Osteocyte (in vitro differentiated cells): ENCODE measurements at regions not wholly inside any gene's neighbourhood (a gene's known extent, or its start where the extent isn't known, plus 50 kb on each side); places are given as distances from the start of the nearest gene placed in this dataset.
A peak's percentile ranks its signal among the peaks of the same experiment; 100 is the strongest.

ENCODE experiments used
- DNase-seq: peaks from one replicate; pipeline ENCODE4 v3.0.0; 2021; ENCODE audit warnings: mixed read lengths; ENCODE audit not compliant: unreplicated experiment; ENCODE audit errors: extremely low spot score
- H3K27ac Mint-ChIP-seq: one replicate; pipeline ENCODE4 v1.8.0; 2021; ENCODE audit warnings: mild to moderate bottlenecking, mixed read lengths; ENCODE audit not compliant: unreplicated experiment
- H3K27me3 Mint-ChIP-seq: one replicate; pipeline ENCODE4 v1.8.0; 2021; ENCODE audit warnings: mixed read lengths; ENCODE audit not compliant: unreplicated experiment
- H3K36me3 Mint-ChIP-seq: one replicate; pipeline ENCODE4 v1.8.0; 2021; ENCODE audit warnings: mixed read lengths; ENCODE audit not compliant: unreplicated experiment
- H3K4me1 Mint-ChIP-seq: one replicate; pipeline ENCODE4 v1.8.0; 2021; ENCODE audit warnings: mixed read lengths; ENCODE audit not compliant: unreplicated experiment
- H3K4me3 Mint-ChIP-seq: one replicate; pipeline ENCODE4 v1.8.0; 2021; ENCODE audit warnings: mild to moderate bottlenecking, moderate library complexity, mixed read lengths; ENCODE audit not compliant: unreplicated experiment
- H3K9me3 Mint-ChIP-seq: one replicate; pipeline ENCODE4 v1.8.0; 2021; ENCODE audit warnings: mixed read lengths; ENCODE audit not compliant: unreplicated experiment
- TF ChIP-seq, protein P1 (sequence below): fragments of 200-600 bp; sonication (generic); IDR thresholded peaks from 2 replicates; pipeline ENCODE4 v1.5.0; 2021; ENCODE audit warnings: antibody characterized with exemption, mild to moderate bottlenecking, moderate library complexity

DNA sequence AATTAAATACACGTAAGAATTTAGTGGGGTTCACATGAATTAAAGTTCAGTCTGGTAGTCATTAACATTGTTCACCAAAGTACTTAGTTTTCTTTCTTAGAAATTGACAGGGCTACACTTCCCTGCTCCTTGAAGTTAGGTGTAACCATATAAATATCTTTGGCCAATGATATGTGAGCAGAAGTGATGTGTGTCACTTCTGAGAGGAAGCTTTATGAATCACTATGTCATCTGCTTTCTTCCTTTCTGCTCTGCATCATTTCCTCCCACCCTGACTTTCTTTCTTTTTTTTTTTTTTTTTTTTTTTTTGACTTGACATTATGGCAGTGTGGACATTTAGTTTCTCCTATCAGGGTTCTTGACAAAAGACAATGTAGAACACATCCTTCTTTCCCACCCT, 156.2 kb upstream of the COL8A1 start:
- Mint-ChIP-seq H3K27me3 (no peaks in the 10 kb centered on the region), H3K36me3 (peaks cover 16% of the 10 kb centered on the region), H3K4me1 (peaks cover 52% of the 10 kb centered on the region)

DNA sequence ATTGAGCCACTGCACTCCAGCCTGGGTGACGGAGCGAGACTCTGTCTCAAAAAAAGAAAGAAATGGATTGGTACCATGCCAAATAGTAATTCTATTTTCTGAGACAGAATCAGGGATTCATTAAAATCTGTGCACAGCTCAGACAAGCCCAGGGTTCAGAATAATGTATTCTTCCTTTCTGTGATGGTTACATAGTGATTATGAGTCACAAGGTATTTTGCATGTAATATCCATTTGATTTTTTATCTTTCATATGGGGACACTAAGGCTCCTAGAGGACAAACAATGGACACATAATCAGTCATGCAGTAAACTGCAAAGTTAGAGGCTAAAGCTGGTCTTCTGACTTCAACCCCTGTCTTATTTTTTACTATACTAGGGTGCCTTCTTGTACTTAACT, 156.8 kb upstream of the COL8A1 start:
- Mint-ChIP-seq H3K9me3 (peaks cover 15% of the 10 kb centered on the region), H3K36me3 (peaks cover 18% of the 10 kb centered on the region), H3K27me3 (no peaks in the 10 kb centered on the region), H3K4me3 (no peak overlapping the region), H3K4me1 (peaks cover 51% of the 10 kb centered on the region), H3K27ac (no peak overlapping the region)
- no peak for DNase-seq
- TF ChIP-seq, protein P1, sequence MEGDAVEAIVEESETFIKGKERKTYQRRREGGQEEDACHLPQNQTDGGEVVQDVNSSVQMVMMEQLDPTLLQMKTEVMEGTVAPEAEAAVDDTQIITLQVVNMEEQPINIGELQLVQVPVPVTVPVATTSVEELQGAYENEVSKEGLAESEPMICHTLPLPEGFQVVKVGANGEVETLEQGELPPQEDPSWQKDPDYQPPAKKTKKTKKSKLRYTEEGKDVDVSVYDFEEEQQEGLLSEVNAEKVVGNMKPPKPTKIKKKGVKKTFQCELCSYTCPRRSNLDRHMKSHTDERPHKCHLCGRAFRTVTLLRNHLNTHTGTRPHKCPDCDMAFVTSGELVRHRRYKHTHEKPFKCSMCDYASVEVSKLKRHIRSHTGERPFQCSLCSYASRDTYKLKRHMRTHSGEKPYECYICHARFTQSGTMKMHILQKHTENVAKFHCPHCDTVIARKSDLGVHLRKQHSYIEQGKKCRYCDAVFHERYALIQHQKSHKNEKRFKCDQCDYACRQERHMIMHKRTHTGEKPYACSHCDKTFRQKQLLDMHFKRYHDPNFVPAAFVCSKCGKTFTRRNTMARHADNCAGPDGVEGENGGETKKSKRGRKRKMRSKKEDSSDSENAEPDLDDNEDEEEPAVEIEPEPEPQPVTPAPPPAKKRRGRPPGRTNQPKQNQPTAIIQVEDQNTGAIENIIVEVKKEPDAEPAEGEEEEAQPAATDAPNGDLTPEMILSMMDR: no peak

More for the DNA sequence above, 156.2 kb upstream of the COL8A1 start:
- no peak for DNase-seq
- H3K9me3 Mint-ChIP-seq: peaks cover 15% of the 10 kb centered on the region
- H3K27ac Mint-ChIP-seq: no peak overlapping the region
- TF ChIP-seq, protein P1: no peak
- H3K4me3 Mint-ChIP-seq: no peak overlapping the region

DNA sequence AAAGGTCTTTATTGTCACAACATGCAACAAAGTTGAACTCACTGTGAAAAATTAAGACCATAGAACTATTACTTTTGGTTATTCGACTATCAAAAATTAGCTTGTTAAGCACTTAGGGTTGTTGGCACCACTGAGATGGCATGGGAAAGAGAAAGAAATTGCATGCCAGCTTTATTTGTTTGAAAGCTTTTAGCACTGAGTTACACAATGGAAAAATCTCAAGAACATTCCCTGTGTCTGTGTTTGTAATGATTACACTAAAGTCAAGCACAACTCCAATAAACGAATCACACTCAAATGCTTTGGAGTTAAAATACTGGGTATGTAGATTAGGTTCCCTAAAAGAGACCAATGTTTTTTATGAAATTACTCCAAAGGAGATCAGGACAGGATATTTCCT, 158.6 kb upstream of the COL8A1 start:
- peak overlapping the region; percentile 83 for H3K27ac Mint-ChIP-seq
- peaks cover 49% of the 10 kb centered on the region for H3K4me1 Mint-ChIP-seq
- TF ChIP-seq, protein P1: no peak
- H3K27me3 Mint-ChIP-seq: no peaks in the 10 kb centered on the region
- no peak overlapping the region for H3K4me3 Mint-ChIP-seq
- DNase-seq: no peak
- H3K36me3 Mint-ChIP-seq: peaks cover 18% of the 10 kb centered on the region
- peaks cover 15% of the 10 kb centered on the region for H3K9me3 Mint-ChIP-seq

DNA sequence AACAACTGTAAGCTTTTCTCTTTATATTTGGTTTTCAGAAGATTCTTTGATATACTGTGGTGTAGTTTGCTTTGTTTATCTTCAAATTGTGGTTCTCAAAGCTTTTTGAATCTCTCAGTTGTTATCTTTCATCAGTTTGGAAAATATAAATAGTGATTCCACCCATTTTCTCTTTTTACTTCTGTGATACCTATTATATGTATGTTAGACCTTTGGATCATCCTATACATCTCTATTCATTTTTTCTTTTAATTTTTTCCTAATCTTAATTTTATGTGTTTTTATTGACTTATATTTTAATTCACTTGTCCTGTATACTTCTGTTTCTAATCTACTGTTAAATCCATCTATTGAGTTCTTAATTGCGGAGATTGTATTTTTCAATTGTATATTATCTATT, 160.7 kb upstream of the COL8A1 start:
- peaks cover 55% of the 10 kb centered on the region for H3K4me1 Mint-ChIP-seq
- TF ChIP-seq, protein P1: no peak

DNA sequence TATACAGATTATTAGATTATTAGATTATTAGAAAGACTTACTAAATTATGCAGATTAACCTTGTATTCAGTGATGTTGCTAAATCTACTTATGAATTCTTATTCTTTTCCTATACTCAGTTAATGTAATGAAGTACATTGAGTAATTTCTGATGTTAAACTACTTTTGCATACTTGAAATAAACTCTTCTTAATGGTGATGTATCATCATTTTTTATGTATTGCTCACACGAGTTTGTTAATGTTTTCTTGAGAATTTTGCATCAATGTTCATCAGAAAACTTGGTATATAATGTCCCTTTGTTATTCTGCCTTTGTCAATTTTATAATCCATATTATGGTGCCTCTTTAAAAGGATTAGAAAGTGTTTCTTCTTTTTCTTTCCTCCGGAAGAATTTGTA, 163.2 kb upstream of the COL8A1 start:
- H3K4me1 Mint-ChIP-seq: peaks cover 67% of the 10 kb centered on the region
- no peaks in the 10 kb centered on the region for H3K27me3 Mint-ChIP-seq

More for the DNA sequence above, 160.7 kb upstream of the COL8A1 start:
- H3K27me3 Mint-ChIP-seq: no peaks in the 10 kb centered on the region
- DNase-seq: no peak
- H3K27ac Mint-ChIP-seq: no peak overlapping the region
- no peak overlapping the region for H3K4me3 Mint-ChIP-seq
- H3K9me3 Mint-ChIP-seq: peaks cover 15% of the 10 kb centered on the region
- peaks cover 18% of the 10 kb centered on the region for H3K36me3 Mint-ChIP-seq

More for the DNA sequence above, 163.2 kb upstream of the COL8A1 start:
- H3K4me3 Mint-ChIP-seq: no peak overlapping the region
- H3K36me3 Mint-ChIP-seq: peaks cover 18% of the 10 kb centered on the region
- TF ChIP-seq, protein P1: no peak
- H3K9me3 Mint-ChIP-seq: peaks cover 15% of the 10 kb centered on the region
- H3K27ac Mint-ChIP-seq: peak overlapping the region; percentile 76
- DNase-seq: no peak
